Neuronal stem cell (in vitro differentiated cells): ENCODE measurements at regions not wholly inside any gene's neighbourhood (a gene's known extent, or its start where the extent isn't known, plus 50 kb on each side); places are given as distances from the start of the nearest gene placed in this dataset.
"Not testable (repeated sequence)": the region's sequence is repeated elsewhere in the genome, so short reads cannot be mapped to it uniquely, and the experiment has no call there.

Experiments used
- DNase-seq: peaks from one replicate; pipeline ENCODE4 v3.0.0-alpha.2; 2013; ENCODE audit warnings: low spot score
- H2AFZ ChIP-seq: one replicate; pipeline ENCODE4 v1.6.1; 2013; ENCODE audit warnings: mild to moderate bottlenecking, low read length, inconsistent platforms
- H2AK5ac ChIP-seq: 2 replicates; pipeline ENCODE4 v1.6.1; 2013; ENCODE audit warnings: low read depth, mild to moderate bottlenecking, inconsistent platforms, low read length, moderate library complexity, mixed read lengths
- H2BK120ac ChIP-seq: 2 replicates; pipeline ENCODE4 v1.6.1; 2013; ENCODE audit warnings: low read depth, mild to moderate bottlenecking, inconsistent platforms, low read length, moderate library complexity, mixed read lengths
- H2BK12ac ChIP-seq: one replicate; pipeline ENCODE4 v1.6.1; 2013; ENCODE audit warnings: low read length, inconsistent platforms
- H2BK15ac ChIP-seq: 2 replicates; pipeline ENCODE4 v1.6.1; 2013; ENCODE audit warnings: mild to moderate bottlenecking, low read length, inconsistent platforms, mixed read lengths
- H2BK5ac ChIP-seq: one replicate; pipeline ENCODE4 v1.6.1; 2013; ENCODE audit warnings: inconsistent platforms, mild to moderate bottlenecking, low read length, moderate library complexity
- H3K14ac ChIP-seq: one replicate; pipeline ENCODE4 v1.6.1; 2013; ENCODE audit warnings: low read length, inconsistent platforms
- H3K18ac ChIP-seq: 2 replicates; pipeline ENCODE4 v1.6.1; 2013; ENCODE audit warnings: low read length, inconsistent platforms
- H3K23ac ChIP-seq: 2 replicates; pipeline ENCODE4 v1.6.1; 2013; ENCODE audit warnings: low read depth, mild to moderate bottlenecking, mixed read lengths, low read length, inconsistent platforms; ENCODE audit not compliant: poor library complexity
- H3K27ac ChIP-seq: replicated peaks from 3 replicates; pipeline ENCODE4 v1.5.1; 2013; ENCODE audit warnings: low read length, inconsistent platforms
- H3K27me3 ChIP-seq, 3 experiments: 2 replicates each; pipeline ENCODE4 v1.6.1; 2013; ENCODE audit warnings: low read length in 3 of 3, mild to moderate bottlenecking in 2 of 3, inconsistent platforms in 1 of 3, low read depth in 1 of 3, mixed read lengths in 1 of 3, moderate library complexity in 1 of 3; ENCODE audit not compliant: control insufficient read depth in 3 of 3, insufficient read depth in 3 of 3
- H3K36me3 ChIP-seq, 2 donors: replicated peaks in 1 of 2; 2 replicates each; pipeline ENCODE4 v1.6.1; 2013; ENCODE audit warnings: low read length in 2 of 2; ENCODE audit not compliant: control insufficient read depth in 2 of 2, insufficient read depth in 2 of 2
- H3K4ac ChIP-seq: 2 replicates; pipeline ENCODE4 v1.6.1; 2013; ENCODE audit warnings: inconsistent platforms, mild to moderate bottlenecking, low read length, moderate library complexity
- H3K4me1 ChIP-seq, 2 donors: 1 replicate in 1 of 2; 2 replicates in 1 of 2; pipeline ENCODE4 v1.6.1; 2013; ENCODE audit warnings: low read length in 2 of 2, low read depth in 1 of 2; ENCODE audit not compliant: control insufficient read depth in 2 of 2, insufficient read depth in 1 of 2
- H3K4me2 ChIP-seq: one replicate; pipeline ENCODE4 v1.6.1; 2013; ENCODE audit warnings: mild to moderate bottlenecking, low read length, inconsistent platforms; ENCODE audit not compliant: insufficient read depth, poor library complexity, severe bottlenecking
- H3K4me3 ChIP-seq, 2 donors: 2 replicates each; pipeline ENCODE4 v1.5.1; 2013; ENCODE audit warnings: low read length in 2 of 2, mild to moderate bottlenecking in 2 of 2, inconsistent platforms in 1 of 2, moderate library complexity in 1 of 2
- H3K79me1 ChIP-seq: one replicate; pipeline ENCODE4 v1.6.1; 2013; ENCODE audit warnings: low read depth, mild to moderate bottlenecking, inconsistent platforms, low read length, moderate library complexity
- H3K9ac ChIP-seq: one replicate; pipeline ENCODE4 v1.6.1; 2013; ENCODE audit warnings: mild to moderate bottlenecking, low read depth, low read length, inconsistent platforms; ENCODE audit not compliant: poor library complexity
- H3K9me3 ChIP-seq, 2 donors: replicated peaks in 1 of 2; 2 replicates each; pipeline versions ENCODE3 to v1.6.1; 2013; ENCODE audit warnings: low read length in 2 of 2, mild to moderate bottlenecking in 2 of 2, inconsistent platforms in 1 of 2, low read depth in 1 of 2, mixed read lengths in 1 of 2, moderate library complexity in 1 of 2; ENCODE audit not compliant: control insufficient read depth in 2 of 2, insufficient read depth in 1 of 2
- H4K8ac ChIP-seq: one replicate; pipeline ENCODE4 v1.6.1; 2013; ENCODE audit warnings: low read depth, mild to moderate bottlenecking, inconsistent platforms, low read length, moderate library complexity
- H4K91ac ChIP-seq: one replicate; pipeline ENCODE4 v1.6.1; 2013; ENCODE audit warnings: low read length, low read depth, mild to moderate bottlenecking, inconsistent platforms; ENCODE audit not compliant: poor library complexity
- WGBS, 2 donors: extraction: QIAGEN DNeasy Blood & Tissue Kit; methylation state at CpG; one replicate each; pipeline ENCODE4 v1.1.7; 2013; ENCODE audit warnings: missing lambda C conversion rate in 2 of 2, mixed read lengths in 1 of 2; ENCODE audit not compliant: insufficient read length in 2 of 2, insufficient replicate concordance in 1 of 2; ENCODE audit errors: extremely low coverage in 2 of 2; 5-methylcytosine and 5-hydroxymethylcytosine counted together

DNA sequence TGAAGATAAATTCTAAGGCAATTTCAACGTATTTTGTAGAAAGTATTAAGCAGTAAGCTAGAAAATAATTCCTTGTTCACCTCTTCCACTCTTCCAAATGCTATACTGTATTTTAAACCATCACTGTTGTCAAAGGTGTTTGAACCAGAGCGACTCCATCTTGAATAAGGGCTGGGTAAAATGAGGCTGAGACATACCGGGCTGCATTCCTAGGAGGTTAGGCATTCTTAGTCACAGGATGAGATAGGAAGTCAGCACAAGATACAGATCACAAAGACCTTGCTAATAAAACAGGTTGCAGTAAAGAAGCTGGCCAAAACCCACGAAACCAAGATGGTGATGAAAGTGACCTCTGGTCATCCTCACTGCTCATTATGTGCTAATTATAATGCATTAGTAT is 1045.7 kb upstream of the FLRT2 start:
- not testable (repeated sequence) for H2BK5ac ChIP-seq, DNase-seq
- WGBS, 2 donors = no CpG with 5 or more reads among the region's 4 CpGs

GRCh38 chr14:84485036-84485435 is 1044.9 kb upstream of the FLRT2 start:
- Histone ChIP-seq H3K27ac (no peak overlapping the region), H3K4me3 (no peak overlapping the region)

More for the DNA sequence above, 1045.7 kb upstream of the FLRT2 start:
- not testable (repeated sequence) for H4K8ac ChIP-seq, H3K14ac ChIP-seq, H3K4ac ChIP-seq, H3K9me3 ChIP-seq, H2AFZ ChIP-seq, H2AK5ac ChIP-seq, H3K4me1 ChIP-seq, H2BK120ac ChIP-seq, H3K36me3 ChIP-seq, H3K79me1 ChIP-seq, H3K27me3 ChIP-seq, H3K23ac ChIP-seq, H4K91ac ChIP-seq, H3K4me2 ChIP-seq, H3K27ac ChIP-seq, H3K4me3 ChIP-seq, H3K9ac ChIP-seq, H3K18ac ChIP-seq, H2BK15ac ChIP-seq, H2BK12ac ChIP-seq

GRCh38 chr14:84490081-84490480 is 1039.9 kb upstream of the FLRT2 start:
- H3K14ac ChIP-seq = no peak overlapping the region
- H3K4me3 ChIP-seq = no peak overlapping the region
- H2BK12ac ChIP-seq = no peak overlapping the region
- no peaks in the 10 kb centered on the region for H3K4me1 ChIP-seq
- no peak overlapping the region for H3K27ac ChIP-seq
- H3K4me2 ChIP-seq = no peak overlapping the region
- H3K9me3 ChIP-seq = no peaks in the 10 kb centered on the region
- H3K18ac ChIP-seq = no peak overlapping the region
- H3K23ac ChIP-seq = no peak overlapping the region
- no peak overlapping the region for H3K9ac ChIP-seq
- H3K36me3 ChIP-seq = no peaks in the 10 kb centered on the region
- no peaks in the 10 kb centered on the region for H3K79me1 ChIP-seq
- no peak overlapping the region for H2BK15ac ChIP-seq
- no peak overlapping the region for H3K4ac ChIP-seq
- no peak overlapping the region for H2AFZ ChIP-seq
- H4K8ac ChIP-seq = no peak overlapping the region
- no peak for DNase-seq
- no peak overlapping the region for H4K91ac ChIP-seq
- no peak overlapping the region for H2BK120ac ChIP-seq
- WGBS, 2 donors = no CpG with 5 or more reads among the region's 2 CpGs
- no peak overlapping the region for H2AK5ac ChIP-seq
- no peak overlapping the region for H2BK5ac ChIP-seq
- H3K27me3 ChIP-seq = no peaks in the 10 kb centered on the region

More at GRCh38 chr14:84485036-84485435, 1044.9 kb upstream of the FLRT2 start:
- no peak overlapping the region for H3K18ac ChIP-seq
- no peak overlapping the region for H3K4me2 ChIP-seq
- no peaks in the 10 kb centered on the region for H3K36me3 ChIP-seq
- H2BK120ac ChIP-seq = no peak overlapping the region
- no peak overlapping the region for H2BK15ac ChIP-seq
- H3K27me3 ChIP-seq = no peaks in the 10 kb centered on the region
- H2AK5ac ChIP-seq = no peak overlapping the region
- no peak overlapping the region for H3K14ac ChIP-seq
- H2BK5ac ChIP-seq = no peak overlapping the region
- no peak overlapping the region for H3K23ac ChIP-seq
- H3K4ac ChIP-seq = no peak overlapping the region
- no peaks in the 10 kb centered on the region for H3K9me3 ChIP-seq
- H2BK12ac ChIP-seq = no peak overlapping the region
- DNase-seq = no peak
- H3K9ac ChIP-seq = no peak overlapping the region
- H3K79me1 ChIP-seq = no peaks in the 10 kb centered on the region
- peaks cover 2 to 7% of the 10 kb centered on the region in 2 donors for H3K4me1 ChIP-seq
- no peak overlapping the region for H4K8ac ChIP-seq
- H2AFZ ChIP-seq = no peak overlapping the region
- H4K91ac ChIP-seq = no peak overlapping the region

- no peak overlapping the region for H3K18ac ChIP-seq
- no peaks in the 10 kb centered on the region for H3K4me1 ChIP-seq
- no peak overlapping the region for H2BK15ac ChIP-seq
- no peak overlapping the region for H2BK120ac ChIP-seq
- H3K4ac ChIP-seq = no peak overlapping the region
- H3K4me2 ChIP-seq = no peak overlapping the region
- no peak for DNase-seq
- no peak overlapping the region for H2BK5ac ChIP-seq
- H4K8ac ChIP-seq = no peak overlapping the region
- no peak overlapping the region for H2AFZ ChIP-seq
- no peaks in the 10 kb centered on the region for H3K27me3 ChIP-seq
- no peaks in the 10 kb centered on the region for H3K79me1 ChIP-seq
- no peaks in the 10 kb centered on the region for H3K9me3 ChIP-seq
- no peak overlapping the region for H2BK12ac ChIP-seq
- H3K14ac ChIP-seq = no peak overlapping the region
- H3K9ac ChIP-seq = no peak overlapping the region
- no peak overlapping the region for H3K27ac ChIP-seq
- no peak overlapping the region for H3K23ac ChIP-seq
- H2AK5ac ChIP-seq = no peak overlapping the region
- H4K91ac ChIP-seq = no peak overlapping the region
- no peak overlapping the region for H3K4me3 ChIP-seq
- H3K36me3 ChIP-seq = no peaks in the 10 kb centered on the region
Observed at GRCh38 chr14:84492685-84493084, 1037.3 kb upstream of the FLRT2 start.
